Natural killer cell (primary cell): ENCODE measurements at regions not wholly inside any gene's neighbourhood (a gene's known extent, or its start where the extent isn't known, plus 50 kb on each side); places are given as distances from the start of the nearest gene placed in this dataset.

ENCODE experiments used
- ATAC-seq, 3 donors: fragments of 150-1000 bp in 2 of 3; fragments of 200-7000 bp in 1 of 3; cut with Tn5 transposase; 1 replicate in 1 of 3; 2 replicates in 2 of 3; pipeline ENCODE4 v1.10.0; 2021; ENCODE audit warnings: mild to moderate bottlenecking in 2 of 3, moderate library complexity in 2 of 3
- DNase-seq, 2 donors: peaks; one replicate each; pipeline versions ENCODE4 v3.0.0 to v3.0.0-alpha.2; 2013 to 2021; ENCODE audit warnings: mixed read lengths in 1 of 2
- H3K27ac ChIP-seq: one replicate; pipeline ENCODE4 v1.5.1; 2013; ENCODE audit warnings: mild to moderate bottlenecking, low read length
- H3K27me3 ChIP-seq: one replicate; pipeline ENCODE4 v1.6.1; 2013; ENCODE audit warnings: low read length; ENCODE audit not compliant: control insufficient read depth, insufficient read depth
- H3K36me3 ChIP-seq: one replicate; pipeline ENCODE4 v1.6.1; 2013; ENCODE audit warnings: low read length; ENCODE audit not compliant: control insufficient read depth, insufficient read depth
- H3K4me1 ChIP-seq: one replicate; pipeline ENCODE4 v1.6.1; 2013; ENCODE audit warnings: low read length; ENCODE audit not compliant: control insufficient read depth, insufficient read depth
- H3K4me3 ChIP-seq: one replicate; pipeline ENCODE4 v1.5.1; 2013; ENCODE audit warnings: low read length
- H3K9me3 ChIP-seq: one replicate; pipeline ENCODE4 v1.6.1; 2013; ENCODE audit warnings: low read length; ENCODE audit not compliant: control insufficient read depth, insufficient read depth
- H3K27ac Mint-ChIP-seq, 2 donors: one replicate each; pipeline ENCODE4 v1.8.0; 2022; ENCODE audit warnings: mild to moderate bottlenecking in 2 of 2, mixed read lengths in 2 of 2, moderate library complexity in 1 of 2
- H3K27me3 Mint-ChIP-seq, 2 donors: one replicate each; pipeline ENCODE4 v1.8.0; 2022; ENCODE audit warnings: low read depth in 2 of 2, mixed read lengths in 2 of 2
- H3K36me3 Mint-ChIP-seq: one replicate; pipeline ENCODE4 v1.8.0; 2022; ENCODE audit warnings: mixed read lengths
- H3K4me1 Mint-ChIP-seq, 2 donors: one replicate each; pipeline ENCODE4 v1.8.0; 2022; ENCODE audit warnings: mixed read lengths in 2 of 2
- H3K4me3 Mint-ChIP-seq: one replicate; pipeline ENCODE4 v1.8.0; 2022; ENCODE audit warnings: mild to moderate bottlenecking, moderate library complexity, mixed read lengths
- H3K9me3 Mint-ChIP-seq, 2 donors: one replicate each; pipeline ENCODE4 v1.8.0; 2022; ENCODE audit warnings: mixed read lengths in 2 of 2
- WGBS: methylation state at CpG from one replicate; pipeline ENCODE4 v1.1.7; 2013; ENCODE audit warnings: missing lambda C conversion rate; ENCODE audit not compliant: insufficient coverage; 5-methylcytosine and 5-hydroxymethylcytosine counted together
- intact Hi-C: fragments of 100-400 bp; cut with micrococcal nuclease; formaldehyde crosslinking; loops from one replicate; pipeline ENCODE4 v1.14.2; 2022
- TF ChIP-seq, protein P1 (sequence below): fragments of 200-600 bp; IDR thresholded peaks from one replicate; pipeline ENCODE4 v1.8.0; 2022; ENCODE audit warnings: antibody characterized with exemption

DNA sequence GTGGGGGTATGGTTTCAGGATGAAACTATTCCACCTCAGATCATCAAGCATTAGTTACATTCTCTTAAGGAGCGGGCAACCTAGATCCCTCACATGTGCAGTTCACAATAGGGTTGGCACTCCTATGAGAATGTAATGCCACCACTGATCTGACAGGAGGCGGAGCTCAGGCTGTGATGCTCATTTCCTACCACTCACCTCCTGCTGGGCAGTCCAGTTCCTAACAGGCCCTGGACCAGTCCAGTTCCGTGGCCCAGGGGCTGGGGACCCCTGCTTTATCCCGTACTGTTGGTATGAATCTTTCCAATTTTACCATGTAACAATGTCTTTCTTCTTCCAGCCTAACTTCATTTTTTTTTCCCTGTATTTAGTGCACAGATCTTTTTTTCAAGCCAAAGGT is 94.9 kb downstream of the OGFRL1 start:
- H3K27me3 ChIP-seq: peaks cover 2% of the 10 kb centered on the region
- 69% methylated on average over 4 of the region's 4 CpGs for WGBS
- no peaks in the 10 kb centered on the region for H3K4me1 Mint-ChIP-seq
- no peaks in the 10 kb centered on the region for H3K9me3 ChIP-seq
- ATAC-seq (no peak), DNase-seq (no peak)
- H3K4me1 ChIP-seq: no peaks in the 10 kb centered on the region
- no peak overlapping the region for H3K4me3 Mint-ChIP-seq
- intact Hi-C loops: no loop called here
- H3K9me3 Mint-ChIP-seq: no peaks in the 10 kb centered on the region
- H3K4me3 ChIP-seq: no peak overlapping the region
- no peaks in the 10 kb centered on the region for H3K36me3 ChIP-seq
- H3K27ac Mint-ChIP-seq: no peak overlapping the region
- H3K27me3 Mint-ChIP-seq: no peaks in the 10 kb centered on the region
- TF ChIP-seq, protein P1, sequence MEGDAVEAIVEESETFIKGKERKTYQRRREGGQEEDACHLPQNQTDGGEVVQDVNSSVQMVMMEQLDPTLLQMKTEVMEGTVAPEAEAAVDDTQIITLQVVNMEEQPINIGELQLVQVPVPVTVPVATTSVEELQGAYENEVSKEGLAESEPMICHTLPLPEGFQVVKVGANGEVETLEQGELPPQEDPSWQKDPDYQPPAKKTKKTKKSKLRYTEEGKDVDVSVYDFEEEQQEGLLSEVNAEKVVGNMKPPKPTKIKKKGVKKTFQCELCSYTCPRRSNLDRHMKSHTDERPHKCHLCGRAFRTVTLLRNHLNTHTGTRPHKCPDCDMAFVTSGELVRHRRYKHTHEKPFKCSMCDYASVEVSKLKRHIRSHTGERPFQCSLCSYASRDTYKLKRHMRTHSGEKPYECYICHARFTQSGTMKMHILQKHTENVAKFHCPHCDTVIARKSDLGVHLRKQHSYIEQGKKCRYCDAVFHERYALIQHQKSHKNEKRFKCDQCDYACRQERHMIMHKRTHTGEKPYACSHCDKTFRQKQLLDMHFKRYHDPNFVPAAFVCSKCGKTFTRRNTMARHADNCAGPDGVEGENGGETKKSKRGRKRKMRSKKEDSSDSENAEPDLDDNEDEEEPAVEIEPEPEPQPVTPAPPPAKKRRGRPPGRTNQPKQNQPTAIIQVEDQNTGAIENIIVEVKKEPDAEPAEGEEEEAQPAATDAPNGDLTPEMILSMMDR: no peak
- no peak overlapping the region for H3K27ac ChIP-seq
- no peaks in the 10 kb centered on the region for H3K36me3 Mint-ChIP-seq

DNA sequence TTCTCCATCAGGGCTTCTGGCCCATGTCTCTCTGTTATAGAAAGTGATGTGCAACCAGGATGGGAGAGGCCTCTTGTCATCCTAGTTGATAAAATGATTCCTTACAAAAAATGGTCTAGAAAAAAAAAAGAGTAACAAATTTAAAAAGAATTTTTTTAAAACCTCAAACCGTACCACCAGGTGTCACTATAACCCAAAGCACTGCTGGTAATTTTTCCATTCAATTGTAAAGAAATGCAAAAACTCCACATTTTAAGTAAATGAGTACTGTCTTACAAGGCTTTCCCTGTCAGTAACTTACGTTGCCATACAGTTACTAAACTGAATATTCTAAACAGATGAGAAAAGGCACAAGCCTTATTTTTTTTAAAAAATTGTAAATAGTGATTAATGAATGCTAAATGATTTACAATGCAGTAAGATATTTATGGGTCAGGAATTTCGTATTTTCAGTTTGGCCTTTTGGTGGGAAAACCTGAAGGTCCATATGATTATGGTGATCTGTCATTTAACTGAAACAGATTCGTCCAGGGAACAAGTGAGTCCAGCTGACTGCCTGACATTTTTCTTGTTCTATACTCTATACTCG is 95.4 kb downstream of the OGFRL1 start:
- ATAC-seq (no peak), DNase-seq (peak in 1 of 2 donors; percentile 17)
- H3K4me1 ChIP-seq: no peaks in the 10 kb centered on the region
- no peaks in the 10 kb centered on the region for H3K9me3 ChIP-seq
- no peaks in the 10 kb centered on the region for H3K9me3 Mint-ChIP-seq
- H3K4me3 ChIP-seq: no peak overlapping the region
- H3K4me1 Mint-ChIP-seq: no peaks in the 10 kb centered on the region
- TF ChIP-seq, protein P1: no peak
- H3K27ac Mint-ChIP-seq: no peak overlapping the region
- WGBS: 41% methylated on average over 2 of the region's 5 CpGs
- no peak overlapping the region for H3K27ac ChIP-seq
- no peaks in the 10 kb centered on the region for H3K36me3 ChIP-seq
- H3K4me3 Mint-ChIP-seq: no peak overlapping the region
- intact Hi-C loops: no loop called here
- H3K27me3 ChIP-seq: peaks cover 2% of the 10 kb centered on the region
- no peaks in the 10 kb centered on the region for H3K27me3 Mint-ChIP-seq
- no peaks in the 10 kb centered on the region for H3K36me3 Mint-ChIP-seq

DNA sequence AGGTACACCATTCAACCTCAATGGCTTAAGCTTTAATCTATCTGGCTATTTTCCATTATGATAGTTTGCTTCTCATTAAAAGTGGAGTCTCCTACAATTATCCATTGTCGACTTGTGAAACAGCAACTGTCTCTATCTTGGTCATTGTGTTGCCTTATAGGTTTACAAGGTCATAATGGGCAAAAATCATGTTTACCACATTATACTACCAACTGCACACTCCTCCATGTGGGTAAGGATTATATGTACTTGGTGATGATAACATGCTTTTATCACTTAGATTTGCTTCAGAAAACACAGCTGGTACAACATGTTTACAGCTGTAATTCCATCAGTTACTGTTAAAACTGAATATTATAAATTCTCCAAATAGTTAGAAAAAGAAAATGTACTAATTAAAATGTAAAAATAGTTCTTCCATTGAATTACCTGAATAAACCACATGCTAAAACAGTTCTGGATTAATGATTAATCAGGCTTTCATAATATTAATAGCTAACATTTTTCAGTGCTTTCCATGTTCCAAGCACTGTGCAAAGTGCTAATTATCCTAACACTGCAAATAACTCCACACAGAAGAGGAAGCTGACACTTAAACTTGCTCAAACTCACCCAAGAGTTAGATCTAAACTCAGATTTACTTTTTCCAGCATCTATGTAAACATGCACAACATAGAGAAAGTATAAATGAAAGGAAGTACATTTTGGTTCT is 96.7 kb downstream of the OGFRL1 start:
- H3K27me3 Mint-ChIP-seq: peaks cover 0 to 7% of the 10 kb centered on the region in 2 donors
- intact Hi-C loops: no loop called here
- Histone ChIP-seq H3K27me3 (peaks cover 2% of the 10 kb centered on the region), H3K4me3 (no peak overlapping the region), H3K36me3 (no peaks in the 10 kb centered on the region), H3K4me1 (no peaks in the 10 kb centered on the region), H3K9me3 (no peaks in the 10 kb centered on the region), H3K27ac (no peak overlapping the region)
- H3K4me3 Mint-ChIP-seq: no peak overlapping the region
- H3K36me3 Mint-ChIP-seq: no peaks in the 10 kb centered on the region
- no peaks in the 10 kb centered on the region for H3K4me1 Mint-ChIP-seq
- H3K27ac Mint-ChIP-seq: no peak overlapping the region
- no peaks in the 10 kb centered on the region for H3K9me3 Mint-ChIP-seq
- no peak for ATAC-seq
- WGBS: no CpG with 5 or more reads among the region's 1 CpG
- TF ChIP-seq, protein P1: no peak
- no peak for DNase-seq

DNA sequence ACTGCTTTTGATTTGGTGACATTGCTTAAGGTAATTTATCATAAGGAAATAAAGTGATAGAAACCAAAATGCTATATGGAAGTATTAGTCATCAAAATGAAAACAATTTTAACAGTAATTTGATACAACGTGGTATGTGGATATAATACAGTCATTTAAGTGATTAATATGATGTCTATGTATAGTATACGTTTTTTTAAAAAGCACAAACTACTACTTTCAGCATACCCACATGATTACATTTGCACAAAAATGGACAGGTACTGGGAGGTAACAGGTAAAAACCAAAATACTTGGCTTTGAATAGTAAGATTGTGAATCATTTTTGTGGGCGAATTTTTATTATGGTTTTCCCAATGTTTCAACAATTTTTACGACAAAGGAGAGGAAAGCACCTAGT is 97.6 kb downstream of the OGFRL1 start:
- H3K36me3 Mint-ChIP-seq: no peaks in the 10 kb centered on the region
- 94% methylated on average over 2 of the region's 4 CpGs for WGBS
- H3K27ac Mint-ChIP-seq: no peak overlapping the region
- ATAC-seq (no peak), DNase-seq (no peak)
- Histone ChIP-seq H3K4me1 (no peaks in the 10 kb centered on the region), H3K27ac (no peak overlapping the region), H3K9me3 (no peaks in the 10 kb centered on the region), H3K27me3 (no peaks in the 10 kb centered on the region), H3K4me3 (no peak overlapping the region), H3K36me3 (no peaks in the 10 kb centered on the region)
- H3K27me3 Mint-ChIP-seq: peaks cover 0 to 7% of the 10 kb centered on the region in 2 donors
- no peaks in the 10 kb centered on the region for H3K9me3 Mint-ChIP-seq
- H3K4me1 Mint-ChIP-seq: no peaks in the 10 kb centered on the region
- no peak overlapping the region for H3K4me3 Mint-ChIP-seq
- TF ChIP-seq, protein P1: no peak
- intact Hi-C loops: no loop called here
